H1 (cell line): ENCODE measurements at regions not wholly inside any gene's neighbourhood (a gene's known extent, or its start where the extent isn't known, plus 50 kb on each side); places are given as distances from the start of the nearest gene placed in this dataset.

Experiments used
- E2F6 ChIP-seq: IDR thresholded peaks from 2 replicates; pipeline ENCODE4 v1.6.1; 2012; ENCODE audit warnings: inconsistent platforms
- RFX5 ChIP-seq: IDR thresholded peaks from 2 replicates; pipeline ENCODE4 v1.6.1; 2011; ENCODE audit warnings: low read depth, low read length, improper control_type of control experiment, borderline replicate concordance
- SIRT6 ChIP-seq: IDR thresholded peaks from one replicate; pipeline ENCODE4 v1.7.1; 2012; ENCODE audit warnings: low read length, inconsistent platforms
- SP2 ChIP-seq: IDR thresholded peaks from 2 replicates; pipeline ENCODE4 v1.6.1; 2012; ENCODE audit warnings: mild to moderate bottlenecking, low read length, inconsistent platforms
- SRF ChIP-seq: IDR thresholded peaks from 2 replicates; pipeline ENCODE4 v1.6.1; 2011; ENCODE audit warnings: mild to moderate bottlenecking, low read depth, low read length, moderate library complexity
- ZNF274 ChIP-seq: IDR thresholded peaks from 2 replicates; pipeline ENCODE4 v1.7.0; 2012; ENCODE audit warnings: low read length, borderline replicate concordance; ENCODE audit errors: extremely low read depth

GRCh38 chr4:156477636-156478035 is 494.0 kb downstream of the PDGFC start (continued):
- no peak for TF ChIP-seq ZNF274
- TF ChIP-seq SIRT6, result no peak
- no peak for TF ChIP-seq E2F6
- TF ChIP-seq SP2, result no peak
- TF ChIP-seq RFX5, result no peak
- no peak for TF ChIP-seq SRF
